Caco-2 (cell line): ENCODE measurements at regions not wholly inside any gene's neighbourhood (a gene's known extent, or its start where the extent isn't known, plus 50 kb on each side); places are given as distances from the start of the nearest gene placed in this dataset.

Experiments used
- BruUV-seq: library from RNA; stranded (reverse); fragments of 400-500 nt; replicated peaks from 2 replicates; lab custom pipeline; 2021; lab: Mats Ljungman, UMichigan
- CTCF ChIA-PET: fragments of 300-600 bp; sonication (Branson Sonifier 250); formaldehyde crosslinking; loops from one replicate; lab custom pipeline; 2022; ENCODE audit warnings: antibody characterized with exemption; lab: Charles Lee
- POLR2A ChIA-PET: fragments of 300-600 bp; sonication (Branson Sonifier 250); formaldehyde crosslinking; loops from one replicate; lab custom pipeline; 2022; ENCODE audit warnings: antibody characterized with exemption; lab: Charles Lee
- DNase-seq, 2 experiments: peaks; one replicate each; pipeline versions ENCODE4 v3.0.0 to v3.0.0-alpha.2; 2020 to 2022
- H3K27me3 ChIP-seq: replicated peaks from 2 replicates; pipeline ENCODE4 v1.6.0; 2011; ENCODE audit warnings: low read length; ENCODE audit not compliant: control insufficient read depth, insufficient read depth
- H3K36me3 ChIP-seq: 2 replicates; pipeline ENCODE4 v1.5.1; 2011; ENCODE audit warnings: low read length; ENCODE audit not compliant: control insufficient read depth, insufficient read depth
- H3K4me1 ChIP-seq: fragments of 250-450 bp; sonication (Bioruptor Pico); 2 replicates; pipeline ENCODE4 v1.5.1; 2020; ENCODE audit warnings: mild to moderate bottlenecking
- H3K4me3 ChIP-seq: 2 replicates; pipeline ENCODE4 v1.5.1; 2011; ENCODE audit warnings: low read depth, mild to moderate bottlenecking, control low read depth, low read length
- H3K9me3 ChIP-seq: fragments of 250-450 bp; sonication (Bioruptor Pico); 2 replicates; pipeline ENCODE4 v1.5.1; 2020; ENCODE audit warnings: mild to moderate bottlenecking, moderate library complexity
- H3K27ac Mint-ChIP-seq: one replicate; pipeline ENCODE4 v1.8.0; 2022; ENCODE audit warnings: mixed read lengths; ENCODE audit not compliant: unreplicated experiment
- H3K27me3 Mint-ChIP-seq: one replicate; pipeline ENCODE4 v1.8.0; 2022; ENCODE audit warnings: mixed read lengths; ENCODE audit not compliant: insufficient read depth, unreplicated experiment
- H3K36me3 Mint-ChIP-seq: one replicate; pipeline ENCODE4 v1.8.0; 2022; ENCODE audit warnings: mild to moderate bottlenecking, mixed read lengths; ENCODE audit not compliant: insufficient read depth, unreplicated experiment
- H3K4me1 Mint-ChIP-seq: one replicate; pipeline ENCODE4 v1.8.0; 2022; ENCODE audit warnings: low read depth, mixed read lengths; ENCODE audit not compliant: unreplicated experiment
- H3K4me3 Mint-ChIP-seq: one replicate; pipeline ENCODE4 v1.8.0; 2022; ENCODE audit warnings: mild to moderate bottlenecking, moderate library complexity, mixed read lengths; ENCODE audit not compliant: unreplicated experiment
- H3K9me3 Mint-ChIP-seq: one replicate; pipeline ENCODE4 v1.8.0; 2022; ENCODE audit warnings: mixed read lengths; ENCODE audit not compliant: unreplicated experiment
- CTCF ChIP-seq, 2 experiments: fragments of 200-600 bp in 1 of 2; IDR thresholded peaks; 1 replicate in 1 of 2; 2 replicates in 1 of 2; pipeline versions ENCODE4 v1.5.1 to v1.8.0; 2011 to 2022; ENCODE audit warnings: antibody characterized with exemption in 1 of 2, control low read depth in 1 of 2, inconsistent platforms in 1 of 2, low read depth in 1 of 2, low read length in 1 of 2, mild to moderate bottlenecking in 1 of 2, moderate library complexity in 1 of 2; ENCODE audit not compliant: insufficient read depth in 1 of 2, severe bottlenecking in 1 of 2, unreplicated experiment in 1 of 2
- intact Hi-C: fragments of 100-400 bp; cut with micrococcal nuclease; formaldehyde crosslinking; loops from one replicate; pipeline ENCODE4 v1.10.0; 2022; ENCODE audit not compliant: unreplicated experiment

DNA sequence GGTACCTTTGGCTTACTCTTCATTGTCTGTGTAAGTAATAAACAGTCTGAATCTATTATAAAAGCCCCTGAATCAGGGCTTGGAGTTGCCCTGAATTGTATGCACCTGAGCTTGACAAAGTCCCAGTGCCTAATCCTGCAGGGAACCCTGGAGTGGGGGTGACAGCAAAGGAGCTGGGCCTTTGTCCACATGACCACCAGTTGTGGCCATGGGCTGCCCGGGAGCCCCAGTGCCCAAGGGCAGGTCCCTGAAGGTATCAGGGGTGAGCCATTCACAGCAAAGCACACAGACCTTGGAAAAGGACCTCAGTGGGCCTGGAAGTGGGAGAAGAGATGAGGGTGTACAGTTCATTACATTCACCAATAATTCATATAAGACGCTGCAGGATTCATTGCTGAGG, 94.2 kb downstream of the BANF2 start:
- no peak for TF ChIP-seq CTCF (IDR thresholded peaks at IDR 0.05; ENCODE audit: insufficient read depth in 1 of 2, low read depth in 1 of 2, low read length in 1 of 2, severe bottlenecking in 1 of 2, unreplicated experiment in 1 of 2)
- Mint-ChIP-seq H3K36me3 (no peaks in the 10 kb centered on the region), H3K4me1 (peaks cover 15% of the 10 kb centered on the region), H3K27me3 (no peaks in the 10 kb centered on the region), H3K27ac (no peak overlapping the region), H3K9me3 (peaks cover 5% of the 10 kb centered on the region), H3K4me3 (no peak overlapping the region)
- Histone ChIP-seq H3K27me3 (no peaks in the 10 kb centered on the region), H3K36me3 (no peaks in the 10 kb centered on the region), H3K4me3 (no peak overlapping the region), H3K4me1 (peaks cover 15% of the 10 kb centered on the region; the same call in 1 of the 2 replicates), H3K9me3 (peaks cover 7% of the 10 kb centered on the region; the same call in 1 of the 2 replicates)
- POLR2A ChIA-PET = no interaction called here
- CTCF ChIA-PET = no interaction called here
- DNase-seq = no peak
- no TSS peak for BruUV-seq
- intact Hi-C loops = no loop called here

DNA sequence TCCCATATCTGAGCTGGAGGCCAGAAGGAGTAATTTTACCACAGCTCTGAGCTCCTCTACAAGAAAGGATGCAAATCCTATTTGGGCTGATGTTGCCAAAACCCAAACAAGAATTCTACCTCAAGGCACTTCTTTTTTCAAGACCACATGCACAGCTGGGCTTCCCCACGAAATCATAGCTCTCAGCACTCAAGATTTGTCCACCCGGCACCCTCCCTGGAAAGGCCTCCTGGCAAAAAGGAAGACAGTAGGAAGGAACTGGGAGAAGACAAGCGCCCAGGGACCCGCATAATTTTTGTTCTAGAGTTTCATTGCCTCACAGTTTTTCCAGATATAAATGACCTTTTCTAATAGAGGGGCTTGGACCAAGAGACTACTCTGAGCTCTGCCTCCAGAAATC, 90.5 kb downstream of the BANF2 start:
- intact Hi-C loops = no loop called here
- no TSS peak for BruUV-seq
- no peak overlapping the region for H3K27ac Mint-ChIP-seq
- no peak overlapping the region for H3K4me3 Mint-ChIP-seq
- H3K27me3 Mint-ChIP-seq = no peaks in the 10 kb centered on the region
- DNase-seq = no peak
- POLR2A ChIA-PET = no interaction called here
- TF ChIP-seq CTCF (IDR thresholded peaks at IDR 0.05; ENCODE audit: insufficient read depth in 1 of 2, low read depth in 1 of 2, low read length in 1 of 2, severe bottlenecking in 1 of 2, unreplicated experiment in 1 of 2) = no peak
- Histone ChIP-seq H3K4me1 (0 out of 2 replicates have a peak, but pooled peaks cover 6% of the 10 kb centered on the region), H3K9me3 (peaks cover 7% of the 10 kb centered on the region; the same call in 1 of the 2 replicates), H3K27me3 (no peaks in the 10 kb centered on the region), H3K4me3 (no peak overlapping the region), H3K36me3 (no peaks in the 10 kb centered on the region)
- H3K36me3 Mint-ChIP-seq = peaks cover 5% of the 10 kb centered on the region
- CTCF ChIA-PET = interaction anchor here (0.8 kb wide), 1 partner anchor 108 kb away, joined by 4 read pairs; the partner anchor contains the start of gene RRBP1
- no peaks in the 10 kb centered on the region for H3K9me3 Mint-ChIP-seq
- no peaks in the 10 kb centered on the region for H3K4me1 Mint-ChIP-seq

DNA sequence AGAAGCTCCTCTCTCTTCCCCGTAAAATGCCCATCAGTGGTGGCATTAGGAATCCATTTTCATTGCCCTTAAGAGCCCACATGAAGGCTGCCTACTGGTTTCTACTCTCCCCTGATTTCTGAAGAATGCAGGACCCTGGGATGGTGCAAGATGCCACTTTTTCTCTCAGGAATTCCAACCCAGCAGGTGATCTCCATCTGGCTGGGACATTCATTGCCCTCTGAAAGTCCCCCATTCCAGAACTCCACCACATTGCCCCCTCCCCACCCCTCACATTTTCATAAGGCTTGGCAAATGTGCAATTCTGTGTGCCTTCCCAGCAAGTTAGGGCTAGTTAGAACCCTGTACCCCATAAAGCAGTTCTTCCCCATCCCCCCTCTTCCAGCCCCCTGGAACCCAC, 88.0 kb downstream of the BANF2 start:
- no peak overlapping the region for H3K4me3 Mint-ChIP-seq
- intact Hi-C loops = no loop called here
- no peaks in the 10 kb centered on the region for H3K36me3 ChIP-seq
- ChIA-PET POLR2A (no interaction called here), CTCF (no interaction called here)
- H3K36me3 Mint-ChIP-seq = peaks cover 5% of the 10 kb centered on the region
- H3K27ac Mint-ChIP-seq = no peak overlapping the region
- no peak for TF ChIP-seq CTCF (IDR thresholded peaks at IDR 0.05; ENCODE audit: insufficient read depth in 1 of 2, low read depth in 1 of 2, low read length in 1 of 2, severe bottlenecking in 1 of 2, unreplicated experiment in 1 of 2)
- no peaks in the 10 kb centered on the region for H3K9me3 Mint-ChIP-seq
- 0 out of 2 replicates have a peak, but pooled peaks cover under 1% of the 10 kb centered on the region for H3K9me3 ChIP-seq
- no peaks in the 10 kb centered on the region for H3K4me1 Mint-ChIP-seq
- H3K4me3 ChIP-seq = no peak overlapping the region
- 0 out of 2 replicates have a peak, but pooled peaks cover 6% of the 10 kb centered on the region for H3K4me1 ChIP-seq
- BruUV-seq = no TSS peak
- H3K27me3 Mint-ChIP-seq = no peaks in the 10 kb centered on the region
- no peaks in the 10 kb centered on the region for H3K27me3 ChIP-seq
- DNase-seq = no peak
